GM12892 (cell line): ENCODE measurements at regions not wholly inside any gene's neighbourhood (a gene's known extent, or its start where the extent isn't known, plus 50 kb on each side); places are given as distances from the start of the nearest gene placed in this dataset.

Source experiments
- POLR2A ChIP-seq: IDR thresholded peaks from 2 replicates; pipeline ENCODE4 v1.6.1; 2011; ENCODE audit warnings: low read depth, low read length, control low read depth
- POLR2AphosphoS5 ChIP-seq: IDR thresholded peaks from 2 replicates; pipeline ENCODE4 v1.6.1; 2011; ENCODE audit warnings: low read depth, low read length, control low read depth
- TAF1 ChIP-seq: IDR thresholded peaks from 2 replicates; pipeline ENCODE4 v1.6.1; 2011; ENCODE audit warnings: low read depth, mild to moderate bottlenecking, control low read depth, low read length, borderline replicate concordance

- TF ChIP-seq POLR2A (no peak), POLR2AphosphoS5 (no peak), TAF1 (no peak)
These were observed 410.4 kb downstream of the RPS24 start for GRCh38 chr10:78443900-78444571.
